Right hindlimb (tissue), 1 donor: ENCODE measurements at regions not wholly inside any gene's neighbourhood (a gene's known extent, or its start where the extent isn't known, plus 50 kb on each side); places are given as distances from the start of the nearest gene placed in this dataset.

Experiments used
- DNase-seq: peaks from one replicate; pipeline ENCODE4 v3.0.0-alpha.2; 2018

DNA sequence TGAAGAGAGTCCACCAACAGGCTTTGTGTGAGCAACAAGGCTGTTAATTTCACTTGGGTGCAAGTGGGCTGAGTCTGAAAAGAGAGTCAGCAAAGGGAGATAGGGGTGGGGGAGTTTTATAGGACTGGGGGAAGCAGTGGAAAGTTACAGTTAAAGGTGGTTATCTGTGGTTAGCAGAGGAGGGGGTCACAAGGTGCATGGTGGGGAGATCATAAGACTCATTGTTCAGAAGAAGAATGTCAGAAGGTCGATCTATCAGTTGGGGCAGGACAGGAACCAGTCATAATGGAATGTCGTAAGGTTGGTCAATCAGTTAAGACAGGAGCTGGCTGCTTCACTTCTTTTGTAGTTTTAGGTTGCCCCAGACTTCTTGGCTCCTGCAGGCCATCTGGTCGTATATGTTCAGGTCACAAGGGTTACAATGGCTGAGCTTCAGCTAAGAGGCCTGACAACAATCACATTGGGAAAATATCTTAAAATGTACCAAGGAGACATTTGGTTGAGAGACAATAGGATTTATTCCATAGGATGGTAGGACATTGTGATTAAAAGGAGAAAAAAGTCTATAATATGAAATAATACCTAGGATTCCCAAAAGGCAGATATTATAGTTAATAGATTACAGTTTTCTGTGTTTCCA lies 356.4 kb downstream of the ANKRD7 start:
- DNase-seq, result no peak

DNA sequence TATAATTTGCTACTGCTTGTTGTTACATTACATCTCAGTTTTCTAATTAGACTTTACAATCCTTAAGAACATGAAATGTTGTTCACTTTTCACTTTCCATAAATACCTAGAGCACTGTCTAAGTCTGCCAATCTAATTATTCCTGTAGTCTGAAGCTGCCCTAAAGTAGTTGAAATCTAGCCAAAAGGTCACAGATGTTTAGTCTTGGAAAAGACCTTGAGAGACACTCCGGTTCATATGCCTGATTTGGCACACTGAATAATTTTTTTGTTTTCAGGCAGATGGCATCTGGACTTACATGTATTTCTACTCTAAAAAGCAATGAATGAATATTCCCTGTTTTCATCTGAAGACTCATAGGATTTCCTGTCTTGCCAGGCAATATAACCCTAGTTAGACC lies 359.1 kb downstream of the ANKRD7 start:
- no peak for DNase-seq

DNA sequence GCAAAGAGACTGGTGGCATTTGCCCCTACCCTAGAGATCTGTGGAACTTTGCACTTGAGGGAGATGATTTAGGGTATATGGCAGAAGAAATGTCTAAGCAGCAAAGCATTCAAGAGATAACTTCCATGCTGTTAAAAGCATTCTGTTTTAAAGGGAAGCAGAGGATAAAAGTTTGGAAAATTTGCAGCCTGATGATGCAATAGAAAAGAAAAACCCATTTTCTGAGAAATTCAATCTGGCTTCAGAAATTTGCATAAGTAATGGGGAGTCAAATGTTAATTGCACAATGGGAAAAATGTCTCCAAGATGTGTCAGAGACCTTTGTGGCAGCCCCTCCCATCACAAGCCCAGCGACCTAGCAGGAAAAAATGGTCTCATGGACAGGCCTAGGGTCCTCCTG lies 361.7 kb downstream of the ANKRD7 start:
- no peak for DNase-seq

DNA sequence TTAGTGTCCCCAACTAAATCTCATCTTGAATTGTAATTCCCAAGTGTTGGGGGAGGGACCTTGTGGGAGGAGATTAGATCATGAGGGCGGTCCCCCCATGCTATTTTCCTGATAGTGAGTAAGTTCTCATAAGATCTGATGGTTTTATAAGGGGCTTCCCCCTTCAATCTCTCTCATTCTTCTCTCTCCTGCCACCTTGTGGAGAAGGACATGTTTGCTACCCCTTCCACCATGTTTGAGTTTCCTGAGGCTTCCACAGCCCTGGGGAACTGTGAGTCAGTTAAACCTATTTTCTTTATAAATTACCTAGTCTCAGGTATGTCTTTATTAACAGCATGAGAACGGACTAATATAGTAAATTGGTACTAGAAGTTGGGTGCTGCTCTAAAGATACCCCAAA lies 365.6 kb downstream of the ANKRD7 start:
- no peak for DNase-seq

DNA sequence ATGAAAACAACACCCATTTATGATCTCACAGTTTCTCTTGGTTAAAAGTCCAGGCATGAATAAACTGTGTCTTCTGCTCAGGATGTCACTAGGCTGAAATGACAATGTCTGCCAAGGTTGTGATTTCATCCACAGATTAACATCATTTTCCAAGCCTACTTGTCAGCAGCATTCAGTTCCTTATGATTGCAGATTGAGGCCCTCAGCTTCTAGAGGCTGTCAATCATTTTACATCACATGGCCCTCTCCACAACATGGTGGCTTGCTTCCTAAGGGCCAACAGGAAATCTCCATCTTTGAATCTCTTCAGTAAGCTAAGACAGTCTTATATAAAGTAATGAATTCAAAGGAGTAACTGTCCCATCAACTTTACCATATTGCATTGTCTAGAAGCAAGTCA lies 377.6 kb downstream of the ANKRD7 start:
- DNase-seq, result no peak

DNA sequence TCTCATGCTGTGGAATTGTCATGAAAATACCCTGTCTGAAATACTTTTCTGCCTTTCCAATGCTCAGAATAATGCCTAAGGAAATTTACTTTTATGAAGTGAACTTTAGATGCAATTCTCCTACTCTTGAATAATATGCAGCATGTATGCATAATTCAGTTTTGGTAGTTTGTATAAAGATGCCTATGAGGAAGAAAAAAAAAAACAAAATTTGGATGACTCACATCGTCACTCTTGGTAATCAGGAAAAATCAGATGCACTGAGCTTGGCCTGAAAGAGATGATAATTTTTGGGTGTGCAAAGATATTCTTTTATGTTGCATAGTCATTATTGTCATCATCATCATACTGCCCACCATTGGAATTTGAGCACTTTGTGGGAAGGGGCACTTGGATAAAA lies 382.1 kb downstream of the ANKRD7 start:
- DNase-seq, result no peak

DNA sequence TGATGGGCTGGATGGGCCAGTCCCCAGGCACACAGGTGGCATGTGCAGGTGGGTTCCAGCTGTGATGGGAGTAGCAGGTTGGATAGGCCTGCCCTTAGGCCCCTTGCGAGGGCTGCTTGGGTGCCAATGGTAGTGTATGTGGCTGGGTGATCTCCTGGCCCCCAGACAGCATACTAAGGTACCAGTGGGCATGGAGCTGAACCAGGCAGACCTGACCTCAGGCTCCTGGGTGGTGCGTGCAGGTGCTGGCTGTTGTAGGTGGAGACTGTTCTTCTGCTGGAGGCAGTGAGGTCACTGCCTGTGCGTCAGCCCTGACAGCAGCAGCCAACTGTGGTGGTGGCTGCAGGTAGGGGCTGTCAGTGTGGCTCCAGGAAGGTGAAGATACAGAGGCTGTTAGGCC lies 384.7 kb downstream of the ANKRD7 start:
- DNase-seq, result no peak

DNA sequence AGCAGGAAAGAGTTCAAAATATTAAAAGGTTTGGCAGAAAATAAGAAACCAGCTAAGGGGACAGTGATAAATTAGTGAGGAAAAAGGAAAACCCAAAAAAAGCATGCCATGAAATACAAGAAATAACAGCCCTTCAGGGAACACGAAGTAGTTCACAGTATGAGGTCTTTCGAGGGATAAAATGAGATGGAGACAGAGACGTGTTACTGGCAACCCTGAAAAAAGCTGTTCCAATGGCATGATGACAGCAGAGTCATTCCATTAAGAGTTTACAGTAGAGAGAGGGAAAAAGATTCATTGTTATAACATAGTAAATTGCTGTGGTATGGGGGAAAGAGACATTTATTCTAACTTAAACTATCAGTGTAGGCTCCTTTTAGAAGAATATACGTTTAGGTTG lies 391.2 kb downstream of the ANKRD7 start:
- DNase-seq, result no peak

DNA sequence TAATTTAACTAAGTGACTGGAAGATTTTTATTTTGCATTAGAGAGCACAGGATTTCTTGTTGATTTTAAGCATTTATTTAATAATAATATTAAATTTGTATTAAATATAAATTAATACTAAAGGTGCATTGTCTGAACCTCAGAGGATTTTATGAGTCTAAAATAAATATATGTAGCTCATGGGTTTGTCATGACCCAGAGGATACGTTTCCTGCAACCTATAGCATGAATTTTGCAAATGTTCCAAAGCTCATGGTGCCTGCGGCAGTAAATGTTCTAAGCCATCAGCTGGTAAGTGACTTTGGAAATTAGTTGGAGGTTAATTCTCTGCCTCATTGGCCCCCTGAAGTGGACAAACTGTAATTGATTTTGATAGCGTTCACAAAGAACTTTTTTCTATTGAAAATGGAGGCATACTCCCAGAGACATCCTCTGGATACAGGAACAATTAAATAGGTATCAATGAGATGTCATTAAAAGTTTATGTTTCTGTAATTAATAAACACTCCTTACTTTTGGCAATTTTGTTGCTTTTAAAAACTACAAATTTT lies 397.4 kb downstream of the ANKRD7 start:
- no peak for DNase-seq

DNA sequence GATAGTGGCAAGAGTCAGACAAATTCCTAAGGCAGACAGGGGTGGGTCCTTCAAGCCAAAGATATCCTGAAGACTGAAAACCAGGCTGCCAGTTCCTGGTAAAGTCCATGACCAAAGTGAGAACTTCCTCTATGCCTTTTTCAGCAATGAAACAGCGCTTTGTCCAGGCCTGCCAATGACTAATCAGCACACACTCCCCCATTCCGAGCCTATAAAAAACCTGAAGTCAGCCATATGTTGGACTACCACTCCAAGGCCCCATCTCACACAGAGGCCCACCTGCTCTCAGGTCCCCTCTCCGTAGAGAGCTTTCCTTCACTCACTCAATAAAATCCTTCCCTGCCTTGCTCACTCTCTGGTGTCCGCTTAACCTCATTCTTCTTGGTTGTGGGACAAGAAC lies 402.2 kb downstream of the ANKRD7 start:
- no peak for DNase-seq

DNA sequence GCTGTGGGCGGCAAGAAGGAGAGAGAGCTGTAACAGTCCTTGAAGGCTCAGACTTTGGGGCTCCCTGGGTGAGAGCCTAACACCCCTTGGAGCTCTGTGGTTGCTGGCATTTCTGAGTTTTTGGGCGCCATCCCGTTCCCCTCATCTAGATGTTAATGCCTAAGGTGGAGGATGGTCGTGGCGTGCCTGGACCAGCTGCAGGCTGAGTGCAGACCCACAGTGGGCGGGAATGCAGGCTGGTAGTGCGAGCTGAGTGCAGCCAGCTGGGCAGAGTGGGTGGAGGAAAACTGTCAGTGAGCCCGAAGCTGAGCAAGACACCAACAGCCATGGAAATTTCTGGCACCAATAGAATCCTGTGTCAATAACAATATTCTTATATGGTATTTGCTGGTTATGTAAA lies 403.0 kb downstream of the ANKRD7 start:
- DNase-seq, result no peak

DNA sequence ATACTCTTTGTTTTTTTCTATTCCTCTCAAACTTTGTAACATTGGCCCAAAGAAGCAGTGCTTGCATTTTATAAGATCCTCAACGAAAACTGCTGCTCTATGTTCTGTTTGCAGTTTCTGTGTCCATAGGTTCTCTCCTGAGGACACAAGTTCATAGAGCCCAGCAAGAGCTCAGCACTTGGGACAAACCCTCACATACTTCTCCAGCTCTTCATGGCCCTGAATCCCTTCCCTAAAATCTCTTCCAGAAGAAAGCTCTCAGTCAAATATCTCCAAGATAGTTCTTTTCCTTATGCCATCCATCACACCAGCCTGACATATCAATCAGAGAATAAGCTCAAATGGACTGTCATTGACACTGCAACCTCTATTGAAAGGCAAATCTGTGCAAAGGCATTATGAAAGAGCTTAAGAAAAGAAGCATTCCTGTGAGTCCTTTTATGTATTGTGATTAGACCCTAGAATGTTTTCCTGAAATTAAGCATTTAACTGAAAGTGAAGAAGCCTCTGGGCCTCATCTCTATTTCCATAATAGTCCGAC lies 405.5 kb downstream of the ANKRD7 start:
- DNase-seq, result no peak

DNA sequence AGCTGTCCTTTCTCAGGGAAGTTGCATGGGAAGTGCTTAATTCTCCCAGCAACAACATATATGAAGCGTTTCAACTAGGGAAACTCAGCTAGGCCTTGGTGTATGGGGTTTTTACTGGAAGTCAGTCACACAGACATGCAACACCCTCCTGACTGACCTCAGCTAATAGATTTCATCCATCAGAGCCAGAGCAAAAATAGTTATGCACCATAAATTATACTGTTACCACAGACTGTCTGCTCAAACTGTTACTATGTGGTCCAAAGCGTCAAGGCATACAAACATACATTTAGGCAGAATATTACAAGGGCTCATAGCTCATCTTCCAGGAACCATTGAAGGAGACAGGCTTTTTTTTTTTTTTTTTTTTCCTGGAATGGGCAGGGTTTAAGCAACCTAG lies 417.9 kb downstream of the ANKRD7 start:
- DNase-seq, result no peak

DNA sequence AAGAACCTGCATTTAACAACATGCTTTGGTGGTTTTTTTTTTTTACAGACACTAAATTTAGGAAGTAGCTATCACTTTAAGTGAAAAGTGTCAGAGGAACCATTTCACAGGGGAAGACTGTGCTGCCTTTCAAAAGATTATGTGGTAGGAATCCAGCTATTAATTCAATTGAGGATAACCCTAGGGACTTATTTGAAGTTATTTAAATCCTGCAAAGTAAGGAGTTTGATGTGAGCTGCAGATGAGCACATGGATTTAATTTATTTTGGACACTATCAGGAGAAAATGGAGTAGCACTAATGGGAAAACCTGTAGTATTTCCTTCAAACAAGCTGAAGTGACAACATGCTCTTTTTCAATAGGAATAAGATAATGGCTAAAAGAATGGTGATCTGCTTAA lies 419.8 kb downstream of the ANKRD7 start:
- no peak for DNase-seq

DNA sequence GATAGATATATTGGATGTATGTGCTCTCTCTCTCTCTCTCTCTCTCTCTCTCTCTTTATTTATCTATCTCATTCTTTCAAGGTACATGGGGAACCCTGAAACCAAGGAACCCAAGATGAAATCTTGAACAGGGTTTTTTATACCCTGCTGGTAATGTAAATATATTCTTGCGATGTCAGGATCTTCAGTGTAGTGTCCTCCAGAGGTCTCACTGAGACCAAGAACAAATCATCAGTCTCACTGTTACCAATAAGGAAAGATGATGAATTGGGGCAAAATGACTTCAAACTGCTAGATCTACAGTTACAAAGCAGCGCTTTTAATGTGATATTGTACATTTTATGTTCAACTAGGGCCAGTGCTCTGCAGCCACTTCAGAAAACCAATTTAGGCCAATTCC lies 423.5 kb downstream of the ANKRD7 start:
- no peak for DNase-seq

DNA sequence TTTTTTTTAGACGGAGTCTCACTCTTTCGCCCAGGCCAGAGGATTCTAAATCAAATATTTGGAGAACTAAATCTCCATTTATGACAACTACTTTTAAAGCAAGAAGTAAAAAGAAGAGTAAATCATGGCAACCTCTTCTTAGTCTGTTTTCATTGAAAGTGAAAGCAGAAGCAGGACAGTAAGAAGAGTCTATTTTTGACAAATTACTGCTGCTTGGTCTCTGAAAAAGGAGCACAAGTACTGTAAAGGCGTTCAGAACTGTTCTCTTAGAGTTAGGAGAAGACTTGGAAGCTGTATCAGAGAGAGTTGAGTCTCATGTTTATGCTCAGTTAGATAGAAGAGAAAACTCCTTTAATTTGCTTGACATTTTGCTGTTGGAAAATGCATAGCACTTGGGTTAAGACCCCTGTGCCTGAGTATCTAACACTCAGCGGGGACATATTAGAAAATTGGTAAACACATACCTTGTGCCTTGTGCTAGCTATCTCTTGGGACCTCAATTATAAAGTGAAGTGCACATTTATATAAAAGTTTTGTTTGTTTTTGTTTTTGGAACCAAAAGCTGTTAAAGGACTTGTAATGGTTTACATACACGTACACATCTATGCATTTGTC lies 433.0 kb downstream of the ANKRD7 start:
- no peak for DNase-seq

DNA sequence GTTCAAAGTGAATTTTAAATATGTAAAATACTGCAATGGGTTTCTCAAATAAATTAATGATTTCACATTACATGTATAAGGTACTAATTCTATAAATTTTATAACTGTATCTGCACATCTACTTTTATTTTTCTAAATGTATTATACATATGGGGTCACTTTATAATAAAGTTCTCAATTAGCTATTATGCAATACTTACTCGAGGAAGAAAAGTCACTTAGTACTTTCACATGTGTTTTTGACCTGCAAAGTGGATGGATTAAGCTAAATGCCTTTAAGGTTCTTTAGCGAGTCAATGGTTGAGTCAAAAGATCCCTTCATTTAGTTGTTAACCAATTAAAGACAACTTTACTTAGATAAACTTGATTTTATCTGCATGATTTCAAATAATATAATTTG lies 437.8 kb downstream of the ANKRD7 start:
- no peak for DNase-seq

DNA sequence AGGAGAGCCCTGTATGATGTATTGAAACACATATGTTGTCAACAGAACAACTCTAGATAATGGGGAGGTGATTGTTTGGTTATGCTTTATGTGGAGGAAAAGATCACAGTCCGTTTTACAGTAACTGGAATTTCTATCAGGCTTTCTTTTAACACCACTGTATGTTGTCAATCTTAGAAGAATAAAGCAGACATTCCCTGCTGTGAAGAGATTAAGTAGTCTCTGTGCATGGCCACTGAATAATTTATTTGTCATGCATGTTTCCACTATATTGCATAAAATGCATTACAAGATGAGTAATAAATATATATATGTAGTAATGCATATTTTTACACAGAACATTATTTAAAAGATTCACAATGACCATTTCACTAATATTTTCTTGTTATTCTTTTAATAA lies 440.0 kb downstream of the ANKRD7 start:
- DNase-seq, result no peak

DNA sequence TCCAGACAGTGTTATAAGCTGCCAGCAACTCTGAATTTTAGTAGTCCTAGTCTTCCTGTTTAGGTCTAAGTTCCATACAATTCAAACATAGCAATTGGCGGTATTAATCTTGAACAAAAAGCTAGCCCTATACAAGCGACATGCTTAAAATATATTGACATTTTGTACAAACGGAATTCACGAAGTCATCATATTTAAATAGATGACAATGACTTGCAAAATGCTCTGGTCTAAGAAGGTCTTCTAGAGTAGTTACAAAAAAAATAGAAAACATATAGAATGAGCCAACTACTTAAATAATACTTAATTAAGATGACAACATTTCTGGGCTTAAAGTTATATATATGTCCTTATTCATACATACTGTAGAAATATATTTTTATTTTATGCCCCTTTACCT lies 446.6 kb downstream of the ANKRD7 start:
- no peak for DNase-seq

DNA sequence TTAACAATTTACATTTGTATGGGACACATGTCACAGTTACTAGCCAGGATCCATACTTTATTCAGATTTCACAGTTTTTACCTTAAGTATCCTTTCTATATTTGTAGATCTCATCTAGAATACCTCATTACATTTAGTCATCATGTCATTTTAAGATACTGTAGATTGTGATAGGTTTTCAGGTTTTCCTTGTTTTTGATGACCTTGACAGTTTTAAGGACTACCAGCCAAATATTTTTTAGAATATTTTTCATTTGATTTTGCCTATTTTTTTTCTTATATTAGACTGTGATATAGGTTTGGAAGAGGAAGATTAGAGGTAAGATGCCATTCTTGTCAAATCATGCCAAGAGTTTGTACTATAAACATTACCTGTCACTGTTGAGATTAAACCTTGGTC lies 460.3 kb downstream of the ANKRD7 start:
- DNase-seq, result no peak

DNA sequence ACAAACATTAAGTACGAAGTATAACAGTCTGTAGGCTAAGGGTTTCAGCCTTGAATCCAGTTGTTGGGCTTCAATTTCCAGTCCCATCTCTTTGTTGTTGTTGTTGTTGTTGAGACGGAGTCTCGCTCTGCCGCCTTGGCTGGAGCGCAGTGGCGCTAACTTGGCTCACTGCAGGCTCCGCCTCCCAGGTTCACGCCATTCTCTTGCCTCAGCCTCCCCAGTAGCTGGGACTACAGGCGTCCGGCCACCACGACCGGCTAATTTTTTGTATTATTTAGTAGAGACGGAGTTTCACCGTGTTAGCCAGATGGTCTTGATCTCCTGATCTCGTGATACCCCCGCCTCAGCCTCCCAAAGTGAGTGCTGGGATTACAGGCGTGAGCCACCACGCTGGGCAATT lies 464.9 kb downstream of the ANKRD7 start:
- DNase-seq, result no peak

DNA sequence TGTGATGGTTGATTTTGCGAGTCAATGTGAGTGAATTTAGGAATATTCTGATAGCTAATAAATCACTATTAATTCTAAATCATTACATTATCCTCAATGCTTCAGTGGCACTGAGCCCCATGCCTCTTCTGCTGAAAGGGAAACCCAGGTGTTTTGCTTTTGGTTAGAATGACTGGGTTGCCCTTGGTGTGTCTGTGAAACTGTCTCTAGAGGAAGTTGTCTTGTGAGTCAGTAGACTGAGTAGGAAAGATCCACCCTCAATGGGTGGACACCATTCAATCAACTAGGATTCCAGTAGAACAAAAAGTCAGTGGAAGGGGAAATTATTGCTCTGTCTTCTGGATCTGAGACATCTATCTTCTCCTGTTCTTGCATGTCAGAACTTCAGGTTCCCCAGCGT lies 472.4 kb downstream of the ANKRD7 start:
- DNase-seq, result no peak

DNA sequence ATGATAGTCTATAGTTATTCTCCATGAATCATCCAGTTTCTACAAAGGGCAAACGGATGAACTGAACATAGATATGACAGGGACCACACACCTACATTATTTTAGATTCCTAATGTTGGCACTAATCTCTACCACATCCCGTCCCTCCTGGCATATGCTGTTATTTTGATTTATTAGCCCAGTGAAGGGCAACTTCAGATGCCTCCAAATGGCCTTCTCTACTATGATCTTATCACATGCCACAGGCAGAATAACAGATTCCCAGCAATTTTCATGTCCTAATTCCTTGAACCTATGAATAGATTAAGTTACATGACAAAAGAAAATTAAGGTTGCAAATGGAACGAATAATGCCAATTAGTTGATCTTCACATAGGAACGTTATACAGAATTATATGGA lies 474.7 kb downstream of the ANKRD7 start:
- no peak for DNase-seq

DNA sequence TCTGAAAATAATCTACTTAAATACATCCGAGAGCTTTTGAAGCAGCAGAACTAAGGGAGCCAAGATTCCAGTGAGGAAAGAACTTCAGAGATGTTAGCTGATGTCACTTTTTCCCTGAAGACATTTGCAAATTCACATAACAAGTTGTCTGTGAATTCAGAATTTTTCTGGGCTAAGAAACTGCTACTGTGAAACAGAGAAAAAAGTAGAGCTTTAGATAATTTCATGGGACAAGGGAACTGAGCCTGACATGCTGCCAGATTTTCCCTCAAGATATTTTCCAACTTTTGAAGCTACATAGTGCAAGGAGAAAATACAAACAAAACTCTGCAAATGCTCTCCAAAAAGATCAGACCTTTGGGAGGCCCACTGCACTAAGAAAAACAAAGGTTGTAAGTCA lies 484.2 kb downstream of the ANKRD7 start:
- DNase-seq, result peak; percentile 34

DNA sequence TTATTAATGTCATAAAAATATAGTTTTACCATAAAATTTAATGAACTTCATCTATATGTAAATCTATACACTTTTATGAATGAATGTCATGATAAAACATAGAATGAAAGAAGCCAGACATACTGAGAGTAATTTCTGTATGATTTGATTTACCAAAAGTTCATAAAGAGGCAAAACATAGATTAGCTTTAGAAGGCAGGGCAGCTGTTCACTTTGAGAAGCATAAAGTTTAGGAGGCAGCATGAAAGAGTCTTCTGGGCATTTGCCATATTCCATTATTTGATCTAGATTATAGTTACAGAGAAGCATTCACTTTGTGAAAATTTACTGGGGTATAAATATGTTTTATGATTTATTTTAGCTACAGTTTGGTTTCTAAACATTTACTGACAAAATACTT lies 487.2 kb downstream of the ANKRD7 start:
- no peak for DNase-seq
